HG02840 (cell line): ENCODE measurements at regions not wholly inside any gene's neighbourhood (a gene's known extent, or its start where the extent isn't known, plus 50 kb on each side); places are given as distances from the start of the nearest gene placed in this dataset.

ENCODE experiments used
- ATAC-seq: cut with Tn5 transposase; IDR thresholded peaks from one replicate; pipeline ENCODE4 v1.9.1; 2021; ENCODE audit warnings: mild to moderate bottlenecking, moderate library complexity, moderate number of reproducible peaks; ENCODE audit not compliant: unreplicated experiment, low FRiP score

DNA sequence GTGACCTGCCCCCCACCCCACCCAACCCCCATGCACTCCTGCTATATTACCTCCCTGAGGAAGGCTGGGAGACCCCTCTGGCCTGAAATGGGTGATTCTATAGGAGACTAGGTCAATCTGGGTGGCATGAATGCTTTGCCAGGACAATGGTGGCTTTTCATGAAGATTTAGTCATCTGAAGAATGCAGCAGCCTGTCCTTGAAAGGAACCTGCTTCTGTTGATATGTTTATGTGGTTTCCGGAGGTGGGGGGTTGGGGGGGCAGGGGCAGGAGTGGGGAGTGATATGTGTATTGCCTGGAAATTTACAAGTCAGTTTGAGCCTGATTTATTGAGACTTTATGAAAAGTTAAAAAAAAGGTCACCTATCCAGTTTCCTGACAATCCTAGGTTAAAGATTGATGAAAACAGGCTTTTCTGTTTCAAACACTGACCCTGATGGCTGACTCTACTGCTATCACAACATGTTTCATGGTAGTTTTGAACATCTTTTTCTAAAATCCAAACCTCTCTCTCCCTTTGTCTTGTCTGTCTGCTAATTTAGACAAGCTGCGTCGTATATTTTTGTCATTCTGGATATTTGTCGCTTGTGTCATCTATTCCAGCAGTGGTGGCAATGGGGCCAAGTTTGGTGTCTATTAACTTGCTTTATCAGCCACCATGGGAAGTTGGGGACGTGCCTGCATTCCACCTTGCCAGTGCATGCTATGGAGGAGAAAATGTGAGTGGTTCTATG is 153.7 kb upstream of the EGFLAM start:
- no peak for ATAC-seq

DNA sequence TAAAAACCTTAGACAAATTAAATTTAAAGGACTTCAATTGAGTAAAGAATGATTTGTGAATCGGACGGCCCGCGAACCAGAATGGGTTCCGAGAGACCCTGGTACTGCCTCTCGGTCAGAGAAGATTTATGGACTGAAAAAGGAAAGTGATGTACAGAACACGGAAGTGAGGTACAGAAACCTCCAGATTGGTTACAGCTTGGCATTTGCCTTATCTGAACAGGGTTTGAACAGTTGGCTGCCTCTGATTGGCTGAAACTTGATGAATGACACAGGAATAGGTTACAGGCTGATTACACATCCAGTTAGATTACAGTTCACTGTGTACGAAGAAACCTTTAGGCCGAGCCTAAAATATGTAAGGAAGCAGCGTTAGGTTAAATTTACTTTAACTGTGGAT is 156.5 kb upstream of the EGFLAM start:
- no peak for ATAC-seq

DNA sequence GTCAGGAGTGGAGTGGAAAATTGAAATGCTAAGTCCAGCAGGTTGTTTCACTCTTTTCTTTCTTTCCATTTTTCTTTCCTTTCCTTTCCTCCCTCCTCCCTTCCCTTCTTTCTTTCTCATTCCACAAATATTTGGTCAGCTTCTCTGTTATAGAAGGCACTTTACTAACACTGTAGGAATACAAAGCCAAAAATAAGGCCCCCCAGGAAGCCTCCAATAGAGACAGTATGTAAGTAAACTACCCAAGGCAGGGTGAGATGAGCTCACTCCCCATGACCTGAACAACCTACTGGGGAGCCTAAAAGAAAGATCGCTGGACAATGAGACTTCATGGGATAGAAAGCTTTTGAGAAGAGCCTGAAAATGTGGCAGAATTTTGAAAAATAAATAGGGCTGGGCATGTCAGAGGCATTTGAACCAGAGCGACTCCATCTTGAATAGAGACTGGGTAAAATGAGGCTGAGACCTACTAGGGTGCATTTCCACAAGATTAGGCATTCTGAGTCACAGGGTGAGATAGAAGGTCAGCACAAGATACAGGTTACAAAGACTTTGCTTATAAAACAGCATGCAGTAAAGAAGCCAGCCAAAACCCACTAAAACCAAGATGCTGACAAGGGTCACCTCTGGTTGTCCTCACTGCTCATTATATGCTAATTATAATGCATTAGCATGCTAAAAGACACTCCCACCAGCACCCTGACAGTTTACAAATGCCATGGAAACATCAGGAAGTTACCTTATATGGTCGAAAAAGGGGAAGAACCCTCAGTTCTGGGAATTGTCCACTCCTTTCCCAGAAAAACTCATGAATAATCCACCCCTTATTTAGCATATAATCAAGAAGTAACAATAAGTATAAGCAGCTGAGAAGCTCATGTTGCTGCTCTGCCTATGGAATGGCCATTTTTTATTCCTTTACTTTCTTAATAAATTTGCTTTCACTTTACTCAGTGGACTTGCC is 158.9 kb upstream of the EGFLAM start:
- no peak for ATAC-seq

DNA sequence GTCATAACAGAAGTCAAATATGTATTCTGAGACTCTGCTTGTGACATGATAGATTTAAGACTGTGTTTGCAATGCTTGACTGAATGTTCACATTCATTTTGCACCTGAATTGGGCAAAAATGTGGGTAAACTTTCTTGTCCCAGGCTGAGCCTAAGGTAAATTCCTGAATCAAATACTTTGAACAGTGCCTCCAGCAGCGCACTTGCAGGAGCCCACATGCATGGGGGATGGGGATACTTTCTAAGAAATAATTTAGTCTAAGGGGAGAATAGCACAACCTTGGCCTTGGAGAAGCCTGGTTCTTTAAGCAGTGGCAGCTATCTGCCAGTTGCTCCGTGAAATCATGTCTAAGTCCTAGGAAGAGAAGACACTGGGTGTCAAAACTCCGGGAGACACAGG is 163.5 kb upstream of the EGFLAM start:
- no peak for ATAC-seq

DNA sequence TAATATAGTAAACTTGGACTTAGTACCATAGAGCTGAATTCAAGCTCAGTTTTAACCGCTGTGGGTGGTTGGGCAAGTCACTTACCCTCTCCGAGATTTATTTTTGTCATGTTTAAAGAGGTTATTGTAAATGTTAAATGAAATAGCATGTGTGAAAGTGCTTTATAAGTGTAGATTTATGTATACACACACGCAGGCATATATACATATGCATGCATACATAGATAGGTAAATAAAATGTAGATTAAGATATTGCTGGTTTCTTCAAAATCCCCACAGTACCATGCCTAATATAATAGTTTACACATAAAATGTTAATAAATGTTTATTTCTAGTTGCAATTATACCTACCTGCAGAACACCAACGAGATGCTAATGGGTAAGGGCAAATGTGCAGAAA is 164.5 kb upstream of the EGFLAM start:
- no peak for ATAC-seq

DNA sequence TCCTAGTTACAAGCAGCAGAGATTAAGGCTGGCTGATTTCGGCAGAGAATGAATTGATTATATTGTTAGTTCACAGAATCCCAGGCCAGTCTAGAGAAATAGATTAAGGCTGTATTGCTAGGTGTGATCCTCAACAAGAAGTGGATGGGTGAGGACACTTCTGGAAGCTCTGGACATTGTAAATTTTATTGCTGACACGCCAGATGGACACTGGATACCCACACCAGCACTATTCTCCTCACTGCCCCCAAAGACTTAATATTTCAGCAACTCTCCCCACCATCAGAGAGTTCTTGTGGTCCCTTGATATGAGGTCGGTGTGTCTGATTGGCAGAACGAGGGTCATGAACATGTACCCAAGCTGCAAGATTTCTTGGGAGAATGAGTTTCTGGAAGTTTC is 171.6 kb upstream of the EGFLAM start:
- ATAC-seq = no peak

DNA sequence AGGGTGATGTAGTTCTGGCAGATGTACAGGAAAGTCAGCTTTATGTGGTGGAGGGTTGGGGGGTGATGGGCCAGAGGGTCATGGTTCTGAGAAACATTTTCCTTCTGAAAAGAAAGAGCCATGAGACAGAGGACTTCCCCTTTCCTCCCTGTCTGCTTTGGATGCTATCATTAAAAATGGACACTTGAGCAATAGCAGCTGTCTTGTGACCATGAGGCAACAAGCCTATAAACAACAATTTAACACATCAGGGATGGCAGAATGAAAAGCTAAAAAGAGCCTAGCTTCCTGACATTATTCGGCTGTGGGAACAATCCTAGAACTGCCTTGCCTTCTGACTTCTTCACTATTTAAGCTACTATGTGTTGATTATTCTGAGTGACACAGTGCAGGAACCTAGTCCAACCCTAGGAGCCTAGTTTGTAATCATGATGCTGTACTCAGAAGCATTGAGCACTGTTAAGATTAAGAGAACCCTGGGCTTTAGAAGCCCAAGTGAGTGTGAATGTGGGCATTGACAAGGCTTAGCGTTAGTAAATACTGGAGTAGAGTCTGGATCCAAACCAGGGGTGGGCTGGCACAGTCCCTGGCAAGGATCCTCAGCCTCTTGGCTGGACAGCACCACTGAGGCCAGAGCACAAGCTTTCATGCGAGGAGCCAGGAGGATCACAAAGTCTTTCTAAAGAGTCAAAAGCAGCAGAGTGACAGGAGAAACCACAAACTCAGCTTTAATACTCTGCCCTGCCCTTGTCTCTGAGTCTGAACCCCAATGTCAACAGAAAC is 178.5 kb upstream of the EGFLAM start:
- no peak for ATAC-seq

DNA sequence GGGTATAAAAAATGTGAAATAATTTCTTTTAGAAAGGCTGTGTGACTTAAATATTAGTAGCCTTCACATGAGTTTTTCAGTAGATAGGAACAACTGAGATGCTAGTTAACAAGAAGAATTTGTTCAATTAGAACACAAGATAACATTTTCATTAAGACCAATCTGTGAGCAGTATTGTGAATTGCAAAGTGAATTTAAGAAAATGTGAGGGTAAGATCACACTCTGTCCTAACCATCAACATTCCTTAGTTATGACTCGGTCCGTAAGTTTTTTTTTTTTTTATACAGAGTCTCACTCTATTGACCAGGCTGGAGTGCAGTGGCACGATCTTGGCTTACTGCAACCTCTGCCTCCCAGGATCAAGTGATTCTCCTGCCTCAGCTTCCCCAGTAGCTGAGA is 180.2 kb upstream of the EGFLAM start:
- ATAC-seq = no peak

DNA sequence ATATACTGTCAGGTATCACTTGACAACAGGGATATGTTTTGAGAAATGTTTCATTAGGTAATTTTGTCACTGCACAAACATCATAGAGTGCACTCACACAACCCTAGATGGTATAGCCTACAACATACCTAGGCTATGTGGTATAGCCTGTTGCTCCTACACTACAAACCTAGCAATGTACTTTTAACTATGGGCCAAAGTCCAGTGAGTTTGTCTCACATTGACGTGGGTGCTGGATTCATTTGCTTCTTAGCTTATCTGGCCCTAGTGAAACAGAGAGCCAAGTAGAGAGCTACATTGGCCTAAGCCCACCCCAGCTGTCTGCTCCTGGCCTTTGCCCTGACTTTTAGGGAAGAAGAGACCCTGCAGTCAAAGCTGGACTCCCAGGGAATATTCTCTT is 180.7 kb upstream of the EGFLAM start:
- no peak for ATAC-seq

DNA sequence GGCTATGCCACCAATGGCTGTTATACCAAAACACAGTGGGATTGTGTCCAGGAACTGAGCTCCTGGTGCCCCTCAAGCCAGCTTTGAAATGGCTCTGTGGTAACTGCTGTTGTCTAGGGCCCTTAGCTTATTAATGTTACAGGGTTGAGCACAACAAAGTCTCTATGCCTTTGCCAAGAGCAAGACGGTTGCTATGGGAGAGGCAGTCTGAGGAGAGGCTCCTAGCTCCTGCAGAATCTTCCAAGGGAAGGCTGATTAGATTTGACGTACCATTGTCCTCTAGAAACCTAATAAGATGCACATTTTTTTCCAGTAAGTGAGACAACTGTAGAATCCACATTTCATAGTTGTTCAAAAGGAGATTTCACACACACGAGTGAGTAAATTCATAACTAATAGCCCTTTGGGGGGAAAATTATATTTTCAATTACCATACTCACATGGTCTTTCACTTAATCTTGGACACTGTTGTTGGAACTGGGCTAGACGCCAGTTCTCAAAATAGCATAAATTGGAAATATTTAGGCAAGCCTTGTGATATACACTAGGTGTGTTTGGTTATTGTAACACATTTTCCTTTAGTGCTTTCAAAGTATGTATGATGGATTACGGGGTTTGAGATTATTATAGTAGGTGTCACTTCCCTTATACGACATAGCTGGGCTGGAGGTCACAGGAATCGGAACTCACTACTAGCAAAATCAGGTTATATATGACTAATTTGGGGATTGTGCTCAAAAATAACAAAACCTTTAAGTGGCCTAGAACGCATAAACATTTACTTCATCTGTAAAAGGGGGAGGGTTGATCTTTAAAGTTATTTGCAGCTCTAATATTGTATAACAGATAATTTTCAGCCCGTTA is 186.3 kb upstream of the EGFLAM start:
- no peak for ATAC-seq

DNA sequence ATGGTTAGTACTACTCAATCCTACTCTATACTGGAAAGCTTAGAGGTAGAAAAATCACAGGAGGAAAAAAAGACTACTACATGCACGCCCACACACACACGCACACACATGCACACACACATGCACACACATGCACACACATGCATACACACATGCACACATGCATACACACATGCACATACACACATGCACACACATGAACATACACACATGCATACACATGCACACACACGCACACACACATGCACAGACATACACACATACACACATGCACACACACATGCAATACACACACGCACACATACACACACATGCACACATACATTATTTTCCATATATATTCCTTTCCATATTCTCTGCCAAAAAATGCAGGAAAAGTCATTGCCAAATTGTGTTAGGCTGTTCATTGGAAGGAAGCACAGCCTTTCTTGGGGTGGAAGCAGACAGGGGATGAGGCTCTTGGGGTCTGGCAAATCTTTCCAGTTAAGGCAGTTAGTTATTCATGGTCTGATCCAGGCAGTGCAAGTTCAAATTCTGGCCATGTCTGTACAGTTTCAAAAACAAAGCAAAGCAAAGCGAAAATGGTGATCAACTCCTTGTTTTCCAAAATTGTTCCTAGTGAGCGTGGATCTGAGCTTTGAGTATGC is 187.9 kb upstream of the EGFLAM start:
- ATAC-seq = no peak

DNA sequence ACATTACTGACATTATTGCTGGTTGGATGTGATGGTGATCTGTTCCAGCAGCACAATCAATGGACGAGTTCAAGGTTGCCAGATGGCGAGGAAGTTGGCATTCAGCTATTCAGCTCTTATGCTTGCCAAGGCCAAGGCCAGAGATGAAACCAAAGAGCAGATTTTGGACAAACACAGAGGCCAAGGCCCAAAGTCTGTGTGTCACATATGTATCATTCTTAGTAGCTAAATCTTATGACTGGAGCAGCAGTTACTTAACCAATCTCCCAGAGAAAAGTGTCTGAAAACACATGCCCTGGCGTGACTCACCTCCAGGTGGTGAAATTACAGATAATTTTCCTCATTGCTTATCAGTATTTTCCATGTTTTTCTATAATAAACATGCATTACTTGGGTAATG is 189.0 kb upstream of the EGFLAM start:
- ATAC-seq = no peak

DNA sequence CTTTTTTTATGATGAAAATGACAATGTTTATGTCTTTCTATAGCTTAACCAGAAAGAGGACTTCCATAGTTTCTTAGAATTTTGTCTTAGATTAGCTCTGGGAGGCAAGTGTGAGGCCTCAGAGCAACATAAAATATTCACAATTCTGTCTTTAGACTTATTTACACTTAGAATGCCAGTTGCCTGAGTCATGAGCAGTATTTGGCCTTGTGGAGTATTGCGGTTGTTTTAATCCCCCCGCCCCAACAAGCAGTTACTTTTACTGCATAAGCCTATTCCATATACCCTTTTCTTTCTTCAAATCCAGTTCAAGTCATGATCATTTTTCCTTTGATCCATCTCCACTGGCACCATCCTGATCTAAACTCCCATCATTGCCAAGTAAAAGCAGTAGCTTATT is 198.0 kb upstream of the EGFLAM start:
- ATAC-seq = no peak

DNA sequence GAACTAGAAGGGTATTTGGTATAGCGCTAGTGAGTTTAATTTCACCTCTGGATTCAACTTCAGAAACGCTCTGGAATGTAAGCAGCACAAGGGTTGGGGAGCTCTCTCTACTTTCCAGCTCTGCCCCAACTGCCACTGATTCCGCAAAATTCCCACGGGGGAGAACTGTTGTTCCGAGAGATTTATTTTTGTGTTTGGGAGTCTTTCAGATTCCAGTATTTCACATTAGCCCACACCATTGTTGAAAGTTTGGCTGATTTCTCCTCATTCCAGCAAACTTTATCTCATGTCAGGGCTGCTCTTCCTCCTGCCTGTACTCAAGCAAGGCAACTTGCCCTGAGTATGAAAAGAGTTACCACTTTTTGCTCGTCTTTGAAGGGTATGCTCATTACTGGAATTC is 198.5 kb upstream of the EGFLAM start:
- ATAC-seq = no peak

DNA sequence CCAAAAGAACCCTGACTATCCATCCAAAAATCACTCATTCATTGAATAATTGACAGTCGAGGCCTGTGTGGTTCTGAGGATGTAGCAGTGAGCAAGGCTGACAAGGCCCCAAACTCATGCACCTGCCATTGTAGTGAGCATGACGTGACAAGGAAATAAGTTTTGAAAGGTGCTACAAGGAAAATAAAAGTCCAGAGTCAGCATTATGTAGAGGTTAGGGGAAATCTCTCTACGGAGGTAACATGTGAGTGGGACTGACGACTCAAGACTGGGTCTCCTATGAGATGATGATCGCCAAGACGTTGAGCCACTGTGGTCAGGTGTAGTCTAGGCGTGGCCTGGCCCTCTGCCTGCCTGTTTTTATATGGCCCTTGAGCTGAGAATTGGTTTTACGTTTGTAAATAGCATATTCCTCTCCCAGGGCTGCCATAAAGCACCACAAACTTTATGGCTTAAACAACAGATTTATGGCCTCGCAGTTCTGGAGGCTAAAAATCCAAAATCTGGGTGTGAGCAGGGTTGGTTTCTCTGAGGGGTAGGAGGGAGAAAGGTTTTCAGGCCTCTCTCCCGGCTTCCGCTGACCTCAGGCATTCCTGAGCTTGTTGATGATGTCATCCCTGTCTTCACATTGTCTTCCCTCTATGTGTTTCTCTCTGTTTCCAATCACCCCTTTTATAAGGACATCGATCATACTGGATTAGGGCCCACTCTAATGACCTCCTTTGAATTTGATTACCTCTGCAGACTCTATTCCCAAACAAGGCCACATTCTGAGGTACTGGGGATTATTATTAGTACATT is 206.4 kb upstream of the EGFLAM start:
- no peak for ATAC-seq

DNA sequence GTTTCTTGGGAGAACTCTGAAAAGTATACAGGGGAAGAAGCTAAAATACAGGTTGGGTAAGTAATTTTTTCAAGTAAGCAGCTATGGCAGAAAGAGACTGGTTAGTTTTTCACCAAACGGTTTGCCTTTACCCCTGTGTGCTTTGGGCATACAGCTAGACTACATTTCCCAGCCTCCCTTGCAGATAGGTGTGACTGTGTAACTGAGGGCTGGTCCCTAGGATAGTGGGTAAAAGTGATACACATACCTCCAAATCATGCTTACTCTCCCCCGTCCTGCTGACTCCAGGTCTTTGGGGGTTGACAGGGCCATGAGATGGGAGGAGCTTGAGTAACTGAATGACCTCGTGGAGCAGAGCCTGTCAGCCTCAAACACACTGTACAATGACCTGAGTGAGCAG is 208.6 kb upstream of the GDNF start:
- ATAC-seq = no peak

DNA sequence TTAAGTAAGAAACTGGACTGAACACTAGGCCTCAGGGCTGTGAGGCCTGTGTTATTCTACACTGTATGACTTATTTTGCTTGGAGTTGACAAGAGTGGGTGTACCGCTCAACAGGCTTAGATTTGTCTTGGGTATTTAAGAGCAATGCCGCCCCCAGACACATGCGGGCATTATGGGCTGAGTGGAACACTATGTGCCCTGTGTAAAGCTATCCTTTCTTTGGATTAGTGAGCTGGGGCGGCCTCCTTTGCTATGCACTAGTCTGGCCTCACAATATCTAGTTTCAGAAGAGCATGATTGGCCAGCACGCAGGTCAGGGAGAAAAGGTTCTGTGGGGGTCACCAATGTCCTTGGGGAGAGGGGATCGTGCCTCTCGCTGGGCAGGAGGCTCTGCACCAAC is 206.3 kb upstream of the GDNF start:
- no peak for ATAC-seq

DNA sequence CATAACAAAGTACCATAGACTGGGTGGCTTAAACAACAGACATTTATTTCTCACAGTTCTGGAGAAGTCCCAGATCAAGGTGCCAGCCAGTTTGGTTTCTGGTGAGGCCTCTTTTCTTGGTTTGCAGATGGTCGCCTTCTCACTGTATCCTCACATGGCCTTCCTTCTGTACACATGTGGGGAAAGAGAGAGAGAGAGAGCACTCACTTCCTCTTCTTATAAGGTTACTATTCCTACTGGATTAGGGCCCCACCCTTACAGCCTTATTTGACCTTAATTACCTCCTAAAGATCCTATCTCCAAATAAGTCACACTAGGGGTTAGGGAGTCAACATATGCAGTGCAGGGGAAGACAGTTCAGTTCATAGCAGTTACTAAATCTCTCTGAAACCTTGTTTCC is 205.6 kb upstream of the GDNF start:
- no peak for ATAC-seq

DNA sequence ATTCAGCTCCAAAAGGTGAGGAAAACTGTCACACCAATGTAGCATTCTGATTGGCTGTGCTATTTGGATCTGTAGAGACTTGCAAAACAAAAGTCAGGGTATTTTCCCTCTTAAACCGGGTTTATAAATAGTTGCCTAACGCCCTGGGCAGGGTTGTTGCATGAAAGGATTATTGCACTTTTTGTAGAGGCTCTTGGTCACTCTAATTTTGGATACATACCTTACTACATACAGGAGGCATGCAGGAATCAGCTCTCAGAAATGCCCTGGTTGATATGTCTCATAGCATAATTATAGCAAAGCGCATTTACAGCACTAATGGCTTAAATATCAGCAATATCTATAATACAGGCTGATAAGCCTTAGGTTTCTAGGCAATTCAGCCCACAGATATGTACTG is 200.0 kb upstream of the GDNF start:
- ATAC-seq = no peak
